HEK293 (cell line): ENCODE measurements at regions not wholly inside any gene's neighbourhood (a gene's known extent, or its start where the extent isn't known, plus 50 kb on each side); places are given as distances from the start of the nearest gene placed in this dataset.

Source experiments
- CTCF ChIA-PET: fragments of 350-600 bp; formaldehyde crosslinking; extraction: SDS; loops from one replicate; lab custom pipeline; 2021; ENCODE audit warnings: antibody characterized with exemption; lab: Yijun Ruan, JAX
- POLR2A ChIA-PET: fragments of 300-600 bp; formaldehyde crosslinking; extraction: SDS; loops from one replicate; lab custom pipeline; 2020; ENCODE audit warnings: antibody characterized with exemption, inconsistent platforms; lab: Yijun Ruan, JAX
- H3K27ac ChIP-seq: fragments of 200-500 bp; sonication (Bioruptor generic); 2 replicates; pipeline ENCODE4 v1.5.1; 2014; ENCODE audit warnings: low read depth, low read length, control low read depth, inconsistent platforms; ENCODE audit errors: extremely low read depth
- H3K36me3 ChIP-seq, 2 experiments: fragments of 200-500 bp in 1 of 2; sonication (Bioruptor generic) in 1 of 2; 1 replicate in 1 of 2; 2 replicates in 1 of 2; pipeline ENCODE4 v1.5.1; 2014 to 2017; ENCODE audit warnings: inconsistent platforms in 2 of 2, low read length in 2 of 2; ENCODE audit not compliant: control insufficient read depth in 2 of 2, insufficient read depth in 1 of 2
- H3K4me1 ChIP-seq: fragments of 200-500 bp; sonication (Bioruptor generic); 2 replicates; pipeline ENCODE4 v1.5.1; 2014; ENCODE audit warnings: mild to moderate bottlenecking, low read length, inconsistent platforms; ENCODE audit not compliant: control insufficient read depth, insufficient read depth
- H3K4me3 ChIP-seq: 2 replicates; pipeline ENCODE4 v1.5.1; 2011; ENCODE audit warnings: low read depth, mild to moderate bottlenecking, control low read depth, low read length, moderate library complexity
- H3K9me3 ChIP-seq: fragments of 200-500 bp; sonication (Bioruptor generic); 2 replicates; pipeline ENCODE4 v1.5.1; 2014; ENCODE audit warnings: low read depth, low read length, inconsistent platforms; ENCODE audit not compliant: control insufficient read depth, insufficient read depth
- IKZF3 ChIP-seq: fragments of 450-650 bp; IDR thresholded peaks from 2 replicates; pipeline ENCODE4 v1.5.0; 2018; ENCODE audit warnings: missing biosample characterization, mild to moderate bottlenecking, missing genetic modification characterization, moderate library complexity
- PATZ1 ChIP-seq: fragments of 450-650 bp; formaldehyde crosslinking; IDR thresholded peaks from 2 replicates; pipeline ENCODE4 v1.5.1; 2016; ENCODE audit warnings: missing biosample characterization, missing genetic modification characterization
- YY1 ChIP-seq: fragments of 450-650 bp; formaldehyde crosslinking; IDR thresholded peaks from 2 replicates; pipeline ENCODE4 v1.5.1; 2018; ENCODE audit warnings: missing biosample characterization, missing genetic modification characterization
- ZBTB49 ChIP-seq: fragments of 450-650 bp; formaldehyde crosslinking; IDR thresholded peaks from 2 replicates; pipeline ENCODE4 v1.5.1; 2016; ENCODE audit warnings: missing biosample characterization, missing genetic modification characterization, low read depth
- ZBTB7A ChIP-seq: fragments of 450-650 bp; formaldehyde crosslinking; IDR thresholded peaks from 2 replicates; pipeline ENCODE4 v1.5.1; 2016; ENCODE audit warnings: low read depth, missing biosample characterization, missing genetic modification characterization
- ZNF175 ChIP-seq: fragments of 450-650 bp; formaldehyde crosslinking; IDR thresholded peaks from 2 replicates; pipeline ENCODE4 v1.5.1; 2016; ENCODE audit warnings: missing biosample characterization, missing genetic modification characterization
- ZNF18 ChIP-seq: fragments of 450-650 bp; formaldehyde crosslinking; IDR thresholded peaks from 2 replicates; pipeline ENCODE4 v1.5.1; 2016; ENCODE audit warnings: missing biosample characterization, missing genetic modification characterization
- ZNF202 ChIP-seq: fragments of 450-650 bp; formaldehyde crosslinking; IDR thresholded peaks from 2 replicates; pipeline ENCODE4 v1.5.1; 2016; ENCODE audit warnings: missing biosample characterization, missing genetic modification characterization, borderline replicate concordance
- ZNF211 ChIP-seq: fragments of 450-650 bp; formaldehyde crosslinking; IDR thresholded peaks from 2 replicates; pipeline ENCODE4 v1.5.1; 2016; ENCODE audit warnings: low read depth, missing biosample characterization, missing genetic modification characterization
- ZNF221 ChIP-seq: fragments of 450-650 bp; formaldehyde crosslinking; IDR thresholded peaks from 2 replicates; pipeline ENCODE4 v1.5.1; 2017; ENCODE audit warnings: missing biosample characterization, missing genetic modification characterization, borderline replicate concordance
- ZNF292 ChIP-seq: fragments of 450-650 bp; formaldehyde crosslinking; IDR thresholded peaks from 2 replicates; pipeline ENCODE4 v1.5.1; 2016; ENCODE audit warnings: low read depth, missing biosample characterization, missing genetic modification characterization, borderline replicate concordance
- ZNF302 ChIP-seq: fragments of 450-650 bp; formaldehyde crosslinking; IDR thresholded peaks from 2 replicates; pipeline ENCODE4 v1.5.1; 2016; ENCODE audit warnings: missing biosample characterization, missing genetic modification characterization, low read depth
- ZNF501 ChIP-seq: fragments of 450-650 bp; formaldehyde crosslinking; IDR thresholded peaks from 2 replicates; pipeline ENCODE4 v1.5.1; 2016; ENCODE audit warnings: missing biosample characterization, missing genetic modification characterization
- ZNF521 ChIP-seq: fragments of 450-650 bp; formaldehyde crosslinking; IDR thresholded peaks from 2 replicates; pipeline ENCODE4 v1.5.1; 2017; ENCODE audit warnings: missing biosample characterization, mild to moderate bottlenecking, missing genetic modification characterization
- ZNF596 ChIP-seq: fragments of 450-650 bp; IDR thresholded peaks from 2 replicates; pipeline ENCODE4 v1.5.0; 2018; ENCODE audit warnings: missing biosample characterization, mild to moderate bottlenecking, missing genetic modification characterization, moderate library complexity
- ZNF707 ChIP-seq: fragments of 450-650 bp; formaldehyde crosslinking; IDR thresholded peaks from 2 replicates; pipeline ENCODE4 v1.5.1; 2016; ENCODE audit warnings: missing biosample characterization, missing genetic modification characterization
- ZSCAN4 ChIP-seq: fragments of 450-650 bp; formaldehyde crosslinking; IDR thresholded peaks from 2 replicates; pipeline ENCODE4 v1.5.1; 2017; ENCODE audit warnings: missing biosample characterization, missing genetic modification characterization

GRCh38 chr6:93550551-93551276 is 131.4 kb upstream of the EPHA7 start (continued):
- TF ChIP-seq ZBTB49 (tag by site-specific recombination) (no peak), ZSCAN4 (tag by site-specific recombination) (no peak)
- TF ChIP-seq, all 188 proteins: peak for 0

GRCh38 chr6:93549868-93550267 is 130.5 kb upstream of the EPHA7 start:
- no peaks in the 10 kb centered on the region for H3K4me1 ChIP-seq
- ChIA-PET POLR2A (no interaction called here), CTCF (interaction anchor here (0.6 to 0.7 kb wide), 2 partner anchors 1084 to 1543 kb away, joined by 3 read pairs; no protein-coding TSS in a partner anchor)
- no peaks in the 10 kb centered on the region for H3K36me3 ChIP-seq
- TF ChIP-seq ZNF211 (tag by site-specific recombination) (no peak), ZNF18 (no peak), ZNF501 (tag by site-specific recombination) (no peak), ZNF521 (tag by site-specific recombination) (no peak), PATZ1 (no peak), ZNF302 (tag by site-specific recombination) (no peak), ZNF707 (tag by site-specific recombination) (no peak), IKZF3 (tag by site-specific recombination) (no peak), ZNF175 (no peak), ZBTB7A (tag by site-specific recombination) (no peak), ZNF596 (no peak), ZNF292 (tag by site-specific recombination) (no peak), ZNF221 (tag by site-specific recombination) (no peak), ZNF202 (no peak), YY1 (no peak)
- H3K27ac ChIP-seq = no peak overlapping the region
- no peaks in the 10 kb centered on the region for H3K9me3 ChIP-seq
- H3K4me3 ChIP-seq = no peak overlapping the region
